T-cell (primary cell): ENCODE measurements at regions not wholly inside any gene's neighbourhood (a gene's known extent, or its start where the extent isn't known, plus 50 kb on each side); places are given as distances from the start of the nearest gene placed in this dataset.

Source experiments
- ATAC-seq, 4 experiments: fragments of 200-7000 bp in 3 of 4; fragments of 150-1000 bp in 1 of 4; cut with Tn5 transposase; replicated peaks in 1 of 4; 1 replicate in 3 of 4; 2 replicates in 1 of 4; pipeline ENCODE4 v1.10.0; 2021; ENCODE audit warnings: moderate library complexity in 3 of 4, mild to moderate bottlenecking in 2 of 4, moderate number of reproducible peaks in 1 of 4
- CTCF ChIA-PET, 2 donors: fragments of 300-600 bp; sonication (Branson Sonifier 250); formaldehyde crosslinking; loops; one replicate each; lab custom pipeline; 2022; ENCODE audit warnings: antibody characterized with exemption in 2 of 2; lab: Charles Lee
- POLR2A ChIA-PET, 2 donors: fragments of 300-600 bp; sonication (Branson Sonifier 250); formaldehyde crosslinking; loops; one replicate each; lab custom pipeline; 2022; ENCODE audit warnings: antibody characterized with exemption in 2 of 2; lab: Charles Lee
- DNase-seq, 35 experiments: peaks; one replicate each; pipeline versions ENCODE4 v3.0.0 to v3.0.0-alpha.2; 2013 to 2023
- H3K27ac ChIP-seq: one replicate; pipeline ENCODE4 v1.5.1; 2013; ENCODE audit warnings: low read length
- H3K27me3 ChIP-seq, 2 experiments: replicated peaks in 1 of 2; 1 replicate in 1 of 2; 2 replicates in 1 of 2; pipeline versions ENCODE4 v1.6.1 to v1.7.0; 2013; ENCODE audit warnings: low read length in 1 of 2, mixed read lengths in 1 of 2; ENCODE audit not compliant: control insufficient read depth in 2 of 2, insufficient read depth in 2 of 2; ENCODE audit errors: extremely low read depth in 1 of 2
- H3K36me3 ChIP-seq, 2 donors: 1 replicate in 1 of 2; 2 replicates in 1 of 2; pipeline versions ENCODE4 v1.6.1 to v1.7.0; 2013; ENCODE audit warnings: low read length in 1 of 2; ENCODE audit not compliant: control insufficient read depth in 2 of 2, insufficient read depth in 1 of 2; ENCODE audit errors: extremely low read depth in 1 of 2
- H3K4me1 ChIP-seq, 2 experiments: 1 replicate in 1 of 2; 2 replicates in 1 of 2; pipeline versions ENCODE4 v1.6.1 to v1.7.0; 2013; ENCODE audit warnings: low read length in 2 of 2, mixed read lengths in 1 of 2; ENCODE audit not compliant: insufficient read depth in 2 of 2, control insufficient read depth in 1 of 2; ENCODE audit errors: extremely low read depth in 1 of 2
- H3K4me3 ChIP-seq, 2 donors: 1 replicate in 1 of 2; 2 replicates in 1 of 2; pipeline versions ENCODE4 v1.5.1 to v1.7.0; 2013; ENCODE audit warnings: mild to moderate bottlenecking in 2 of 2, low read length in 1 of 2, moderate library complexity in 1 of 2; ENCODE audit not compliant: control insufficient read depth in 1 of 2; ENCODE audit errors: extremely low read depth in 1 of 2
- H3K9me3 ChIP-seq: 2 replicates; pipeline ENCODE4 v1.7.0; 2013
- H3K27ac Mint-ChIP-seq, 2 donors: one replicate each; pipeline ENCODE4 v1.8.0; 2020 to 2021; ENCODE audit warnings: mild to moderate bottlenecking in 2 of 2, mixed read lengths in 2 of 2
- H3K27me3 Mint-ChIP-seq, 2 donors: one replicate each; pipeline ENCODE4 v1.8.0; 2021 to 2022; ENCODE audit warnings: mixed read lengths in 2 of 2
- H3K36me3 Mint-ChIP-seq: one replicate; pipeline ENCODE4 v1.8.0; 2021; ENCODE audit warnings: mixed read lengths
- H3K4me1 Mint-ChIP-seq, 3 donors: one replicate each; pipeline ENCODE4 v1.8.0; 2020 to 2022; ENCODE audit warnings: mixed read lengths in 3 of 3, mild to moderate bottlenecking in 1 of 3
- H3K4me3 Mint-ChIP-seq, 3 donors: one replicate each; pipeline ENCODE4 v1.8.0; 2020 to 2022; ENCODE audit warnings: mild to moderate bottlenecking in 3 of 3, mixed read lengths in 3 of 3, moderate library complexity in 3 of 3
- H3K9me3 Mint-ChIP-seq, 3 donors: one replicate each; pipeline ENCODE4 v1.8.0; 2020 to 2022; ENCODE audit warnings: mixed read lengths in 3 of 3
- WGBS: methylation state at CpG from one replicate; pipeline ENCODE4 v1.1.5; 2013; ENCODE audit warnings: missing lambda C conversion rate; ENCODE audit not compliant: insufficient coverage; 5-methylcytosine and 5-hydroxymethylcytosine counted together

DNA sequence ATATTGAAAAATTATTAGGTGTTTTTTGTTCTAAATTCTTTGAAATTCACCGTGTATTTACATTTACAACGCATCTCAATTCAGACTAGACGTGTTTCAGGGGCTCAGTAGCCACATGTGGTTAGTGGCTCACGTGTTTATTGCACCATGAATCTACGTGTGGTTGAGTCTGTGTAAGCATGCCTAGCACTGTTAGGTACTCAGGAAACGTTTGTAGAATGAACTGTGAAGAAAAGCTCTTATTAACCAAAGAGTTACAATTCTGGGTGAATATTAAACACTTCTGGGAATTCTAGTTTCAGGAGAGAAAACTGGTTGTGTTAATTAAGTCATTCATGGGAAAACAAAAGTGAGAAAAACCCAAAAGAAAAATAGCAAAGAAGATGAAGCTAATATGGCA is 117.5 kb upstream of the CDH6 start:
- Histone ChIP-seq H3K9me3 (no peaks in the 10 kb centered on the region), H3K27me3 (no peaks in the 10 kb centered on the region), H3K4me3 (no peak overlapping the region), H3K27ac (no peak overlapping the region), H3K4me1 (no peaks in the 10 kb centered on the region), H3K36me3 (no peaks in the 10 kb centered on the region)
- WGBS = no CpG with 5 or more reads among the region's 6 CpGs
- CTCF ChIA-PET = no interaction called here
- Mint-ChIP-seq H3K27me3 (no peaks in the 10 kb centered on the region), H3K4me3 (no peak overlapping the region), H3K9me3 (peaks cover 4 to 20% (median 7%) of the 10 kb centered on the region in 3 donors), H3K27ac (no peak overlapping the region), H3K36me3 (no peaks in the 10 kb centered on the region), H3K4me1 (no peaks in the 10 kb centered on the region)
- no peak for ATAC-seq
- POLR2A ChIA-PET = no interaction called here
- DNase-seq = no peak

DNA sequence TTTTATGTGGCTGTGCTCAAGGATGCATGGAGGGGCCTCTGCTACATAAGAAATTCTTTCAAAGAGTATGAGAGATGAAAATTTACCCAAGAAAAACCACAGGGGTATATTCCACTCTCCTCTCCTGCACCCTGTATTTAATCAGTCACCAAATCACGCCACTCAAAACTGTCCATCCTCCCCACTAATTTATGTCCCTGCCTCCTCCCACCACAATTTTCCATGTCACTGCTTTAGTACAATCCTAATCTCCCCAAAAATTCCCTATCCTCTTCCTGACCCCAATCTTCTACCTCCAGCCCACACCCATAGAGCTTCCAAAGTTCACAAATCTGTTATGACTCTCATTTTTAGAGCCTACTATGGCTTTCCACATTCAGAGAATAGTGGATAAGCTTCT is 125.2 kb upstream of the CDH6 start:
- no peaks in the 10 kb centered on the region for H3K4me1 ChIP-seq
- DNase-seq (no peak), ATAC-seq (no peak)
- H3K27ac ChIP-seq = no peak overlapping the region
- H3K9me3 ChIP-seq = no peaks in the 10 kb centered on the region
- no peaks in the 10 kb centered on the region for H3K27me3 Mint-ChIP-seq
- POLR2A ChIA-PET = no interaction called here
- H3K4me1 Mint-ChIP-seq = no peaks in the 10 kb centered on the region
- no peak overlapping the region for H3K27ac Mint-ChIP-seq
- H3K27me3 ChIP-seq = no peaks in the 10 kb centered on the region
- CTCF ChIA-PET = no interaction called here
- no peak overlapping the region for H3K4me3 ChIP-seq
- no peaks in the 10 kb centered on the region for H3K36me3 ChIP-seq
- 57% methylated on average over 1 of the region's 1 CpG for WGBS
- peaks cover 0 to 4% (median 4%) of the 10 kb centered on the region in 3 donors for H3K9me3 Mint-ChIP-seq
- no peak overlapping the region for H3K4me3 Mint-ChIP-seq
- H3K36me3 Mint-ChIP-seq = no peaks in the 10 kb centered on the region

DNA sequence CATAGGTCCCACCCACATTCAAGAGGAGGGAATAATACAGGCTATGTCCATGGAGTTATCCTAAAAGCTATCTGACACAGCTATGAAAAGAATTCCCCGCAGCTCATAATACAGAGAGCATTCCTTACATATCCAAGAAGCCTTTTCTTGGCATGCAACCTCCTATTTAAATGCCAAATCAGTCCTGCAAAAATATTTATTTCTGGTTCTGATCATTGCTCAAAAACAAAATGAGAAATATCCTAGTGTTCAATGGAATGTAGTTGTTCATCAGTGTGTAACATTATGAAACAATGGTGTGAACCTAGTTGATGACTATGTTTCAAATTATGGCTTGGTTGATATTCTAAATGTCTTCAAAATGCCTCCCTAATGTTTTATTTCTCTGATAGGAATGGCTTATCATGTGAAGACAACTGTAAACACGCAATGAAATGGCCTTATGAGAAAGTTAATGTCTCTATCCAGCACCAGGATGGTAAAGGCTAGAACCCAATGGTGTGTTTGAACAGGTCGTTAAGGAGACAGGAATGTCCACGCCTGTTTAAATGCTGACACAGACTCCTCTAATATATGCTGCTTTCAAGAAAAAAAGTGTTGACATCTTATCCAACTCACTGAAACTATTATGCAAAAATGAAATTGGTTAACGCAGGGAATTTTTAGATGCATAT is 126.7 kb upstream of the CDH6 start:
- Histone ChIP-seq H3K27ac (no peak overlapping the region), H3K4me3 (no peak overlapping the region), H3K9me3 (no peaks in the 10 kb centered on the region), H3K36me3 (no peaks in the 10 kb centered on the region), H3K4me1 (no peaks in the 10 kb centered on the region), H3K27me3 (no peaks in the 10 kb centered on the region)
- DNase-seq (no peak), ATAC-seq (no peak)
- Mint-ChIP-seq H3K9me3 (peaks cover 6 to 7% (median 7%) of the 10 kb centered on the region in 3 donors), H3K27ac (no peak overlapping the region), H3K27me3 (no peaks in the 10 kb centered on the region), H3K4me3 (no peak overlapping the region), H3K4me1 (no peaks in the 10 kb centered on the region), H3K36me3 (no peaks in the 10 kb centered on the region)
- CTCF ChIA-PET = no interaction called here
- WGBS = no CpG with 5 or more reads among the region's 5 CpGs
- POLR2A ChIA-PET = no interaction called here

DNA sequence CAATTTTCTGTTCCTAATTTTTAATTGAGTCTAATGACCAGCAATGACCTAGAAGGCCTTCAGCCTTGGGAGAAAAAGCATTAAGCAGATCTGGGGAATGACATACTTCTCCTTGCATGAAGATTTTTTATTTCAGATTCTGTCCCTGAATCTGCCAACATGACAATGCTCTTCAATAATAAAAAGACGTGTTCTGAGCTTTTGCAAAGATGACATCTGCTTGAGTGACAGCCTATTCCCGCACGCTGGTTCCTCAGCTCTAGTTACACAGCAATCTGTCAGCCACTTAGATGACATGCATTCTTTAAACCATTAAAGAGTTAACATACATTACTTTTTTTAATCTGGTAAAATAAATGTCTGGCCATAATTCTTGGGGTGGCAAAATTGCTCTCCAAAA is 129.3 kb upstream of the CDH6 start:
- no peak overlapping the region for H3K4me3 Mint-ChIP-seq
- Histone ChIP-seq H3K27ac (no peak overlapping the region), H3K4me3 (no peak overlapping the region), H3K4me1 (no peaks in the 10 kb centered on the region), H3K9me3 (no peaks in the 10 kb centered on the region), H3K27me3 (no peaks in the 10 kb centered on the region), H3K36me3 (no peaks in the 10 kb centered on the region)
- WGBS = 73% methylated on average over 2 of the region's 3 CpGs
- ChIA-PET POLR2A (no interaction called here), CTCF (no interaction called here)
- peaks cover 12 to 13% (median 12%) of the 10 kb centered on the region in 3 donors for H3K9me3 Mint-ChIP-seq
- H3K36me3 Mint-ChIP-seq = no peaks in the 10 kb centered on the region
- DNase-seq (no peak), ATAC-seq (no peak)
- no peaks in the 10 kb centered on the region for H3K4me1 Mint-ChIP-seq
- no peak overlapping the region for H3K27ac Mint-ChIP-seq
- no peaks in the 10 kb centered on the region for H3K27me3 Mint-ChIP-seq

DNA sequence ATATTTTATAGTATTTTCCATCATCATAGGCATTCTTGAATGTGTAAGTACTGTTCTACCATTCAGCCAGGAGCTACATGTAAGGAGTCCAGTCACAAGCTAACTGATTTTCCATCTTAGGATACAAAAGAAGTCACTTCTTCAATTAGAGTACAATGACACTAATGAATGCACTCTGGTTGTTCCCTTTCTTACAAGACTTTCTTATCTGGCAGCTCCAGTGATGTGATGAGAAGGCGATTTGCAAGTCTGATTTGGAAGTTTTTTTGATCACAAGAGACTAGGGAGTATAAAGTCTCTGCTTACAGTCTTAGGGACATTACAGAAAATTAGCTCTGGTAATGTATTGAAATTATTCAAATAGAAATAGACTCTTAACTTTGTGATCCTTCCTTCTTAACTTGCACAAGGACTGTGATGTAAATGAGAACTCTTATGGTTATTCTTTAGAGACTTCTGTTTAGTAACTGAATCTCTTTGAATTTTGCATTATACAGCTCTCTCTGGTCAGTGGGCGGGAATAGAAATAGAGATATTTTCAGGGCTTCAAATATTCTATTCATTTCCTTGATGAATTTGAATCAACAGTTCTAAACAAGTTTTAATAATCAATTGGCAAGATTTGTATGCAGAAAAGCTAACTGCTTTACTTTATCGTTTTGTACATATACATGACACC is 130.4 kb upstream of the CDH6 start:
- CTCF ChIA-PET = no interaction called here
- POLR2A ChIA-PET = no interaction called here

DNA sequence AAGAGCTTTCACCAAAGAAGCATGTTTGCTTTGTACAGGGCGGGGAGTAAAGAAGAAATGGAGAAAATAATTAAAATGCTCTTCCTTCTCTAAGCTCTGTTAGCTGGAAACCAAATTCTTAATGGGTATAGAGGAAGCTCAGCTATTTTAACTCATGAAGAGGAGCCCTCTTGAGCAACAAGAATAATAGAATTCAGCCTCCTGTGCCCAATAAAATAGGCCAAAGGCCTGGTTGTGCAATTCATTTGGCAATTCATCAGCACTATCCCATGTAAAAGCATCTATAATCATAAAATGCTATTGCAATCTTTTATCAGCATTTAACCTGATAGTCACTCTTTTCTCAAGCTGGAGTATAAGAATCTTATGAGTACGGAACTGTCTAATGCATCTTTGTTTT is 133.6 kb upstream of the CDH6 start:
- H3K27ac ChIP-seq = no peak overlapping the region
- H3K9me3 ChIP-seq = no peaks in the 10 kb centered on the region
- no peak for ATAC-seq
- no peaks in the 10 kb centered on the region for H3K36me3 ChIP-seq
- no peaks in the 10 kb centered on the region for H3K4me1 Mint-ChIP-seq
- ChIA-PET CTCF (no interaction called here), POLR2A (no interaction called here)
- peaks cover 14 to 20% (median 18%) of the 10 kb centered on the region in 3 donors for H3K9me3 Mint-ChIP-seq
- DNase-seq = no peak
- no peaks in the 10 kb centered on the region for H3K36me3 Mint-ChIP-seq
- H3K4me1 ChIP-seq = no peaks in the 10 kb centered on the region
- H3K4me3 ChIP-seq = no peak overlapping the region
- no peaks in the 10 kb centered on the region for H3K27me3 Mint-ChIP-seq
- H3K4me3 Mint-ChIP-seq = no peak overlapping the region
- no CpG with 5 or more reads among the region's 2 CpGs for WGBS
- H3K27me3 ChIP-seq = no peaks in the 10 kb centered on the region
- no peak overlapping the region for H3K27ac Mint-ChIP-seq

More for the DNA sequence above, 130.4 kb upstream of the CDH6 start:
- Histone ChIP-seq H3K27me3 (no peaks in the 10 kb centered on the region), H3K4me3 (no peak overlapping the region), H3K9me3 (no peaks in the 10 kb centered on the region), H3K36me3 (no peaks in the 10 kb centered on the region), H3K27ac (no peak overlapping the region), H3K4me1 (no peaks in the 10 kb centered on the region)
- Mint-ChIP-seq H3K36me3 (no peaks in the 10 kb centered on the region), H3K9me3 (peaks cover 18% of the 10 kb centered on the region in 3 donors), H3K27ac (no peak overlapping the region), H3K27me3 (no peaks in the 10 kb centered on the region), H3K4me1 (no peaks in the 10 kb centered on the region), H3K4me3 (no peak overlapping the region)
- DNase-seq (no peak), ATAC-seq (no peak)
- no CpG with 5 or more reads among the region's 3 CpGs for WGBS
